Activated CD4-positive, alpha-beta T cell treated with anti-CD3 and anti-CD28 coated beads, Interleukin-2, amount 50 U/mL, for 24 hours (primary cell): ENCODE measurements at regions not wholly inside any gene's neighbourhood (a gene's known extent, or its start where the extent isn't known, plus 50 kb on each side); places are given as distances from the start of the nearest gene placed in this dataset.
"Not testable (repeated sequence)": the region's sequence is repeated elsewhere in the genome, so short reads cannot be mapped to it uniquely, and the experiment has no call there.

Experiments used
- DNase-seq, 2 donors: peaks; one replicate each; pipeline ENCODE4 v3.0.0-alpha.2; 2020; ENCODE audit warnings: low read depth in 1 of 2, low spot score in 1 of 2

- DNase-seq = no peak
Observed at GRCh38 chr2:208607694-208608093, 201.1 kb downstream of the PTH2R start.

GRCh38 chr2:208608122-208608835 is 201.7 kb downstream of the PTH2R start:
- DNase-seq = no peak

GRCh38 chr2:208609166-208609804 is 202.7 kb downstream of the PTH2R start:
- DNase-seq = no peak

- DNase-seq = not testable (repeated sequence)
Observed at GRCh38 chr2:208615675-208616074, 209.1 kb downstream of the PTH2R start.

GRCh38 chr2:208618220-208618619 is 211.6 kb downstream of the PTH2R start:
- DNase-seq = no peak

- no peak for DNase-seq
Observed at GRCh38 chr2:208619993-208620392, 213.4 kb downstream of the PTH2R start.

- no peak for DNase-seq
Observed at GRCh38 chr2:208620487-208620978, 213.9 kb downstream of the PTH2R start.

- no peak for DNase-seq
Observed at GRCh38 chr2:208627110-208627884, 220.7 kb downstream of the PTH2R start.

GRCh38 chr2:208627916-208628315 is 221.3 kb downstream of the PTH2R start:
- DNase-seq = no peak

GRCh38 chr2:208638059-208638458 is 231.5 kb downstream of the PTH2R start:
- no peak for DNase-seq

GRCh38 chr2:208642125-208642779 is 235.7 kb downstream of the PTH2R start:
- no peak for DNase-seq

- DNase-seq = no peak
Observed at GRCh38 chr2:208643145-208643544, 236.6 kb downstream of the PTH2R start.

GRCh38 chr2:208645226-208645625 is 238.6 kb downstream of the PTH2R start:
- no peak for DNase-seq

GRCh38 chr2:208648368-208648767 is 241.8 kb downstream of the PTH2R start:
- DNase-seq = no peak

GRCh38 chr2:208653383-208653782 is 246.8 kb downstream of the PTH2R start:
- no peak for DNase-seq

- no peak for DNase-seq
Observed at GRCh38 chr2:208654056-208654455, 247.5 kb downstream of the PTH2R start.

GRCh38 chr2:208657468-208657867 is 250.9 kb downstream of the PTH2R start:
- no peak for DNase-seq

GRCh38 chr2:208669394-208669793 is 262.8 kb downstream of the PTH2R start:
- DNase-seq = no peak

GRCh38 chr2:208671284-208671683 is 264.7 kb downstream of the PTH2R start:
- DNase-seq = no peak

- no peak for DNase-seq
Observed at GRCh38 chr2:208671886-208672680, 265.5 kb downstream of the PTH2R start.

GRCh38 chr2:208673631-208674030 is 267.0 kb downstream of the PTH2R start:
- DNase-seq = no peak
